Uterus (tissue), 3 donors: ENCODE measurements at regions not wholly inside any gene's neighbourhood (a gene's known extent, or its start where the extent isn't known, plus 50 kb on each side); places are given as distances from the start of the nearest gene placed in this dataset.
"Not testable (repeated sequence)": the region's sequence is repeated elsewhere in the genome, so short reads cannot be mapped to it uniquely, and the experiment has no call there.

Experiments
- DNase-seq, 2 donors: peaks; one replicate each; pipeline ENCODE4 v3.0.0-alpha.2; 2019 to 2020
- H3K27ac ChIP-seq, 2 donors: fragments of 200-600 bp; sonication (generic); 1 replicate in 1 of 2; 2 replicates in 1 of 2; pipeline ENCODE4 v1.5.1; 2016 to 2018
- H3K27me3 ChIP-seq, 2 donors: fragments of 200-600 bp; sonication (generic); one replicate each; pipeline ENCODE4 v1.5.1; 2018 to 2019; ENCODE audit warnings: control low read depth in 1 of 2
- H3K36me3 ChIP-seq, 2 donors: fragments of 200-600 bp; sonication (generic); one replicate each; pipeline ENCODE4 v1.5.1; 2019; ENCODE audit warnings: control low read depth in 1 of 2
- H3K4me1 ChIP-seq, 2 donors: fragments of 200-600 bp; sonication (generic); one replicate each; pipeline ENCODE4 v1.5.1; 2018 to 2019; ENCODE audit warnings: control low read depth in 1 of 2
- H3K4me3 ChIP-seq, 2 donors: fragments of 200-600 bp; sonication (generic); 1 replicate in 1 of 2; 2 replicates in 1 of 2; pipeline ENCODE4 v1.5.1; 2018 to 2019; ENCODE audit warnings: mild to moderate bottlenecking in 1 of 2
- H3K9me3 ChIP-seq, 2 donors: fragments of 200-600 bp; sonication (generic); one replicate each; pipeline ENCODE4 v1.5.1; 2019; ENCODE audit warnings: control low read depth in 1 of 2
- CTCF ChIP-seq, 4 experiments: fragments of 200-600 bp in 2 of 4; fragments of 450-650 bp in 2 of 4; sonication (generic) in 2 of 4; IDR thresholded peaks; one replicate each; pipeline ENCODE4 v1.5.1; 2016 to 2019; ENCODE audit warnings: antibody characterized with exemption in 4 of 4, mild to moderate bottlenecking in 2 of 4, moderate library complexity in 1 of 4
- POLR2A ChIP-seq, 2 donors: fragments of 450-650 bp; IDR thresholded peaks; one replicate each; pipeline ENCODE4 v1.6.1; 2016; ENCODE audit warnings: antibody characterized with exemption in 2 of 2, mild to moderate bottlenecking in 1 of 2, moderate library complexity in 1 of 2
- intact Hi-C: fragments of 100-400 bp; cut with DNase I; formaldehyde crosslinking; loops from one replicate; pipeline ENCODE4 v1.15.1; 2023; ENCODE audit warnings: low total_unique reads
- donor health status: DM: yes; HTN: yes; CAD: no.

GRCh38 chr13:62168891-62169290 lies 753.2 kb upstream of the PCDH20 start:
- TF ChIP-seq CTCF (IDR thresholded peaks at IDR 0.05) = no peak
- Histone ChIP-seq H3K27ac (no peak overlapping the region), H3K27me3 (no peaks in the 10 kb centered on the region), H3K4me1 (no peaks in the 10 kb centered on the region), H3K4me3 (no peak overlapping the region), H3K36me3 (no peaks in the 10 kb centered on the region), H3K9me3 (no peaks in the 10 kb centered on the region)
- DNase-seq = no peak
- intact Hi-C loops = no loop called here

- no peak for DNase-seq
- Histone ChIP-seq H3K9me3 (no peaks in the 10 kb centered on the region), H3K4me1 (no peaks in the 10 kb centered on the region), H3K36me3 (no peaks in the 10 kb centered on the region), H3K27ac (no peak overlapping the region), H3K4me3 (no peak overlapping the region), H3K27me3 (no peaks in the 10 kb centered on the region)
- no peak for TF ChIP-seq POLR2A (IDR thresholded peaks at IDR 0.05)
- TF ChIP-seq CTCF (IDR thresholded peaks at IDR 0.05) = no peak
- intact Hi-C loops = no loop called here
Measured at GRCh38 chr13:62167650-62168172, 752.1 kb upstream of the PCDH20 start.

- Histone ChIP-seq H3K4me3 (no peak overlapping the region), H3K27me3 (no peaks in the 10 kb centered on the region), H3K9me3 (no peaks in the 10 kb centered on the region), H3K4me1 (no peaks in the 10 kb centered on the region), H3K36me3 (no peaks in the 10 kb centered on the region), H3K27ac (no peak overlapping the region)
- no peak for DNase-seq
- intact Hi-C loops = no loop called here
- TF ChIP-seq CTCF (IDR thresholded peaks at IDR 0.05) (no peak), POLR2A (IDR thresholded peaks at IDR 0.05) (no peak)
Measured at GRCh38 chr13:62162860-62163259, 747.2 kb upstream of the PCDH20 start.

GRCh38 chr13:62158520-62158919 lies 742.9 kb upstream of the PCDH20 start:
- H3K9me3 ChIP-seq = no peaks in the 10 kb centered on the region
- H3K27ac ChIP-seq = no peak overlapping the region
- no peak overlapping the region for H3K4me3 ChIP-seq
- H3K36me3 ChIP-seq = no peaks in the 10 kb centered on the region
- TF ChIP-seq CTCF (IDR thresholded peaks at IDR 0.05) (no peak), POLR2A (IDR thresholded peaks at IDR 0.05) (no peak)
- intact Hi-C loops = no loop called here
- H3K4me1 ChIP-seq = no peaks in the 10 kb centered on the region
- H3K27me3 ChIP-seq = no peaks in the 10 kb centered on the region
- DNase-seq = no peak

- H3K4me3 ChIP-seq, H3K4me1 ChIP-seq, intact Hi-C loops, H3K36me3 ChIP-seq, H3K27me3 ChIP-seq, DNase-seq, H3K27ac ChIP-seq, H3K9me3 ChIP-seq: not testable (repeated sequence)
Measured at GRCh38 chr13:62151724-62152123, 736.1 kb upstream of the PCDH20 start.

- no peaks in the 10 kb centered on the region for H3K36me3 ChIP-seq
- no peak overlapping the region for H3K27ac ChIP-seq
- H3K9me3 ChIP-seq = no peaks in the 10 kb centered on the region
- H3K4me3 ChIP-seq = no peak overlapping the region
- intact Hi-C loops = no loop called here
- TF ChIP-seq CTCF (IDR thresholded peaks at IDR 0.05) = no peak
- no peak for TF ChIP-seq POLR2A (IDR thresholded peaks at IDR 0.05)
- H3K4me1 ChIP-seq = no peaks in the 10 kb centered on the region
- H3K27me3 ChIP-seq = no peaks in the 10 kb centered on the region
- DNase-seq = no peak
Measured at GRCh38 chr13:62142048-62142447, 726.4 kb upstream of the PCDH20 start.
